Fibroblast of lung (primary cell): ENCODE measurements at regions not wholly inside any gene's neighbourhood (a gene's known extent, or its start where the extent isn't known, plus 50 kb on each side); places are given as distances from the start of the nearest gene placed in this dataset.
"Not testable (repeated sequence)": the region's sequence is repeated elsewhere in the genome, so short reads cannot be mapped to it uniquely, and the experiment has no call there.

Experiments used
- DNase-seq, 2 donors: peaks; one replicate each; pipeline versions ENCODE4 v3.0.0 to v3.0.0-alpha.2; 2010; ENCODE audit warnings: low read depth in 2 of 2
- H2AFZ ChIP-seq: 2 replicates; pipeline ENCODE4 v1.5.1; 2012; ENCODE audit warnings: low read length, control low read depth, inconsistent platforms
- H3K27ac ChIP-seq: 2 replicates; pipeline ENCODE4 v1.5.1; 2011; ENCODE audit warnings: low read length, control low read depth; ENCODE audit not compliant: insufficient read depth
- H3K27me3 ChIP-seq: 2 replicates; pipeline ENCODE4 v1.5.1; 2011; ENCODE audit warnings: mild to moderate bottlenecking, low read length; ENCODE audit not compliant: control insufficient read depth, insufficient read depth
- H3K36me3 ChIP-seq: 2 replicates; pipeline ENCODE4 v1.5.1; 2011; ENCODE audit warnings: low read length; ENCODE audit not compliant: control insufficient read depth, insufficient read depth
- H3K4me1 ChIP-seq: 2 replicates; pipeline ENCODE4 v1.5.1; 2011; ENCODE audit warnings: low read length; ENCODE audit not compliant: control insufficient read depth, insufficient read depth; ENCODE audit errors: extremely low read depth
- H3K4me2 ChIP-seq: 2 replicates; pipeline ENCODE4 v1.5.1; 2011; ENCODE audit warnings: low read length, control low read depth; ENCODE audit not compliant: insufficient read depth; ENCODE audit errors: extremely low read depth
- H3K4me3 ChIP-seq, 4 experiments: fragments of 200-600 bp in 1 of 4; sonication (generic) in 1 of 4; replicated peaks in 1 of 4; 2 replicates each; pipeline ENCODE4 v1.5.1; 2011 to 2016; ENCODE audit warnings: low read length in 4 of 4, low read depth in 3 of 4, mild to moderate bottlenecking in 3 of 4, control low read depth in 2 of 4, inconsistent platforms in 1 of 4, mixed read lengths in 1 of 4; ENCODE audit not compliant: insufficient read depth in 1 of 4; ENCODE audit errors: control extremely low read depth in 1 of 4
- H3K79me2 ChIP-seq: 2 replicates; pipeline ENCODE4 v1.5.1; 2012; ENCODE audit warnings: mild to moderate bottlenecking, low read length, inconsistent platforms; ENCODE audit not compliant: control insufficient read depth, insufficient read depth
- H3K9ac ChIP-seq: 2 replicates; pipeline ENCODE4 v1.5.1; 2011; ENCODE audit warnings: mild to moderate bottlenecking, low read length, control low read depth; ENCODE audit not compliant: insufficient read depth
- H3K9me3 ChIP-seq: 2 replicates; pipeline ENCODE4 v1.5.1; 2012; ENCODE audit warnings: low read depth, low read length; ENCODE audit not compliant: control insufficient read depth, insufficient read depth
- H4K20me1 ChIP-seq: 2 replicates; pipeline ENCODE4 v1.5.1; 2011; ENCODE audit warnings: low read length; ENCODE audit not compliant: control insufficient read depth, insufficient read depth; ENCODE audit errors: extremely low read depth
- EZH2 ChIP-seq: IDR thresholded peaks from 2 replicates; pipeline ENCODE4 v1.5.1; 2012; ENCODE audit warnings: low read length, control low read depth, mild to moderate bottlenecking; ENCODE audit errors: missing control alignments
- TF ChIP-seq, protein P1 (sequence below), 2 donors: IDR thresholded peaks in 1 of 2; conservative IDR thresholded peaks in 1 of 2; 1 replicate in 1 of 2; 2 replicates in 1 of 2; pipeline ENCODE4 v1.5.1; 2011 to 2012; ENCODE audit warnings: low read length in 2 of 2, control low read depth in 1 of 2, inconsistent platforms in 1 of 2, low read depth in 1 of 2, mild to moderate bottlenecking in 1 of 2

- TF ChIP-seq, protein P1, sequence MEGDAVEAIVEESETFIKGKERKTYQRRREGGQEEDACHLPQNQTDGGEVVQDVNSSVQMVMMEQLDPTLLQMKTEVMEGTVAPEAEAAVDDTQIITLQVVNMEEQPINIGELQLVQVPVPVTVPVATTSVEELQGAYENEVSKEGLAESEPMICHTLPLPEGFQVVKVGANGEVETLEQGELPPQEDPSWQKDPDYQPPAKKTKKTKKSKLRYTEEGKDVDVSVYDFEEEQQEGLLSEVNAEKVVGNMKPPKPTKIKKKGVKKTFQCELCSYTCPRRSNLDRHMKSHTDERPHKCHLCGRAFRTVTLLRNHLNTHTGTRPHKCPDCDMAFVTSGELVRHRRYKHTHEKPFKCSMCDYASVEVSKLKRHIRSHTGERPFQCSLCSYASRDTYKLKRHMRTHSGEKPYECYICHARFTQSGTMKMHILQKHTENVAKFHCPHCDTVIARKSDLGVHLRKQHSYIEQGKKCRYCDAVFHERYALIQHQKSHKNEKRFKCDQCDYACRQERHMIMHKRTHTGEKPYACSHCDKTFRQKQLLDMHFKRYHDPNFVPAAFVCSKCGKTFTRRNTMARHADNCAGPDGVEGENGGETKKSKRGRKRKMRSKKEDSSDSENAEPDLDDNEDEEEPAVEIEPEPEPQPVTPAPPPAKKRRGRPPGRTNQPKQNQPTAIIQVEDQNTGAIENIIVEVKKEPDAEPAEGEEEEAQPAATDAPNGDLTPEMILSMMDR (conservative IDR thresholded peaks at IDR 0.05 in 1 of 2, IDR thresholded peaks at IDR 0.05 in 1 of 2; ENCODE audit: low read depth in 1 of 2, low read length in 2 of 2) = no peak
- TF ChIP-seq EZH2 = no peak
- no peaks in the 10 kb centered on the region for H3K36me3 ChIP-seq
- no peak overlapping the region for H3K27ac ChIP-seq
- H3K9ac ChIP-seq = no peak overlapping the region
- H3K9me3 ChIP-seq = no peaks in the 10 kb centered on the region
- no peak overlapping the region for H3K4me3 ChIP-seq
- no peaks in the 10 kb centered on the region for H3K79me2 ChIP-seq
- no peak for DNase-seq
- no peaks in the 10 kb centered on the region for H3K4me1 ChIP-seq
- no peak overlapping the region for H3K4me2 ChIP-seq
- no peak overlapping the region for H2AFZ ChIP-seq
- H3K27me3 ChIP-seq = no peaks in the 10 kb centered on the region
- no peaks in the 10 kb centered on the region for H4K20me1 ChIP-seq
Measured at GRCh38 chrY:7835416-7835815, 923.9 kb upstream of the AMELY start.

GRCh38 chrY:7834284-7834683 is 922.7 kb upstream of the AMELY start:
- Histone ChIP-seq H3K4me1 (no peaks in the 10 kb centered on the region), H3K27ac (no peak overlapping the region), H3K4me2 (no peak overlapping the region), H3K9me3 (no peaks in the 10 kb centered on the region), H3K36me3 (no peaks in the 10 kb centered on the region), H2AFZ (no peak overlapping the region), H3K4me3 (no peak overlapping the region), H4K20me1 (no peaks in the 10 kb centered on the region), H3K79me2 (no peaks in the 10 kb centered on the region), H3K27me3 (no peaks in the 10 kb centered on the region), H3K9ac (no peak overlapping the region)
- no peak for DNase-seq
- TF ChIP-seq, protein P1 (conservative IDR thresholded peaks at IDR 0.05 in 1 of 2, IDR thresholded peaks at IDR 0.05 in 1 of 2; ENCODE audit: low read depth in 1 of 2, low read length in 2 of 2) = no peak
- TF ChIP-seq EZH2 = no peak

GRCh38 chrY:7830881-7831280 is 919.3 kb upstream of the AMELY start:
- not testable (repeated sequence) for H2AFZ ChIP-seq, H3K4me3 ChIP-seq, H3K4me1 ChIP-seq, H3K4me2 ChIP-seq, DNase-seq, H3K79me2 ChIP-seq, H3K27me3 ChIP-seq, H3K9ac ChIP-seq, H3K9me3 ChIP-seq, H3K36me3 ChIP-seq, H4K20me1 ChIP-seq, H3K27ac ChIP-seq

DNA sequence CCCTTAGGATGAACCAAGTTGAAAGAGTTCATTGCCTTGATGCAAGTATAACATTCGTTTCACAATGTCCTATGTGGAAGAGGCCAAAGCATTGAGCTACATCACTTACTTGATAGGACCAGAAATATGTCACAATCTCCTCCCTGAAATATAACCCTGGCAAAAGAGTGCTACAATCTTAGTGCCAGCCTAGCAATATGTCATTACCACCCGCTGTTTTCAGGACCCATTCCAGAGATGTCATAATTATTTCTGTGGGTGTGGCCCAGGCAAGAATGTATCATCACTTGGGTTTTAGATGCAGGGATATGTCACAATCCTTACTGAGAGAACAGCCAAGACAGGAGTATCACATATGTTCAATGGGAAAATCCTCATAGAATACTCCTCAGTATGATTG is 915.0 kb upstream of the AMELY start:
- Histone ChIP-seq H3K4me2 (no peak overlapping the region), H3K9me3 (no peaks in the 10 kb centered on the region), H3K4me1 (no peaks in the 10 kb centered on the region), H2AFZ (no peak overlapping the region), H3K27ac (no peak overlapping the region), H3K79me2 (no peaks in the 10 kb centered on the region), H4K20me1 (no peaks in the 10 kb centered on the region), H3K9ac (no peak overlapping the region), H3K27me3 (no peaks in the 10 kb centered on the region), H3K4me3 (no peak overlapping the region), H3K36me3 (no peaks in the 10 kb centered on the region)
- TF ChIP-seq, protein P1 (conservative IDR thresholded peaks at IDR 0.05 in 1 of 2, IDR thresholded peaks at IDR 0.05 in 1 of 2; ENCODE audit: low read depth in 1 of 2, low read length in 2 of 2) = no peak
- no peak for TF ChIP-seq EZH2
- no peak for DNase-seq
